NCI-H128 (cell line): ENCODE measurements at regions not wholly inside any gene's neighbourhood (a gene's known extent, or its start where the extent isn't known, plus 50 kb on each side); places are given as distances from the start of the nearest gene placed in this dataset.
"Not testable (repeated sequence)": the region's sequence is repeated elsewhere in the genome, so short reads cannot be mapped to it uniquely, and the experiment has no call there.

Experiments used
- DNase-seq: peaks from one replicate; lab custom pipeline; 2025; ENCODE audit not compliant: unreplicated experiment; lab: John Stamatoyannopoulos, UW

DNA sequence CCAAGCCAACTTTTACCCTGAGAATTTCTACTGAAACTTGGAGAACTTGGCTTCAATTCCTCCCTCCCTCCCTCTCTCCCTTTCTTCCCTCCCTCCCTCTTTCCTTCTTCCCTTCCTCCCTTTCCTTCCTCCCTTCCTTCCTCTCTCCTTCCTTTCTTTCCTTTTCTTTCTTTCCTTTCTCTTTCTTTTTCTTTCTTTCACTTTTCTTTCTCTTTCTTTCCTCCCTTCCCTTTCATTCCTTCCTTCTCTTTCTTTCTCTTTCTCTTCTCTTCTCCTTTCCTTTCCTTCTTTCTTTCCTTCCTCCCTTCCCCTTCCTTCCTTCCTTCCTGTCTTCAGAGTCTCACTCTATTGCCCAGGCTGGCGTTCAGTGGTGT is 268.1 kb upstream of the SDK2 start:
- DNase-seq: no peak

DNA sequence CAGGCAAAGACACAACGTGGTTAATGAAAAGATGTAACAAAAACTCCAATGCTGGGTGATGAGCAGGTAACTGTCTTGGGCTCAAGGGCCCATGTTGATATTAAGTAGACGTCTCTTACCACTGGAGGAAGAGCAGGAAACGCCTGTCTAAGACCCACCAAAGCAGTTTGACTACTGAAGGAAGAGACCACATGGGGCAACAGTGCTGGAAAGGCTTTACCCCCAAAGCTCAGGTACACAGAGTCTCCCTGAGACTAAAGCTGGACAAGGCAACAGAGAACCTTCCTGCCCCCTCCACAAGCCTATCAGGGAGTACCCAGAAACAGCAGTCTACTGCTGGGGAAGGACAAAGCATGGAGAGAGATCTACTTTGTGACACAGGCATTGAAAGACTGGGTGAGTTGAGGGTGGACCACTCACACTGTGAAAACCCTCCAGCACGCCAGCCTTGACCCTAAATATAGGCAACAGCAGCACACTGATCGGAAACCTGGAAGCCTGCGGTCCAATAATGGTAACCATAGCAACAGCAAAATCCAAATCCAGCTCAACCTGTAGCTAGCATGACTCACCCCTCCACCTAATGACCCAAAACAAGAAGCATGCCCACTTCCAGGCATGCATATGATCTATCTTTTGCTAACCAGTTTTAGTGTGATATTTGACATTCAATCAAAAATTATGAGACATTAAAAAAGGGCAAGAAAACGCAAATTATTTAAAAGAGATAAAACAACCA is 270.5 kb upstream of the SDK2 start:
- DNase-seq: no peak

DNA sequence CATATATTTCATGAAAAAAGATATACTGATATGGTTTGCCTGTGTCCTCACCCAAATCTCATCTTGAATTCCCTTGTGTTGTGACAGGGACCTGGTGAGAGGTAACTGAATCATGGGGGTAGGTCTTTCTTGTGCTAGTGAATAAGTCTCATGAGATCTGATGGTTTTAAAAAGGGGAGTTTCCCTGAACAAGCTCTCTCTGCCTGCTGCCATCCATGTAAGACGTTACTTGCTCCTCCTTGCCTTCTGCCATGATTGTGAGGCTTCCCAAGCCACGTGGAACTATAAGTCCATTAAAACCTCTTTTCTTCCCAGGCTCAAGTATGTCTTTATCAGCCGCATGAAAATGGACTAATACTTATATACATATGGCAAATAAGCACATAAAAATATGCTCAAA is 274.8 kb upstream of the SDK2 start:
- DNase-seq: not testable (repeated sequence)

DNA sequence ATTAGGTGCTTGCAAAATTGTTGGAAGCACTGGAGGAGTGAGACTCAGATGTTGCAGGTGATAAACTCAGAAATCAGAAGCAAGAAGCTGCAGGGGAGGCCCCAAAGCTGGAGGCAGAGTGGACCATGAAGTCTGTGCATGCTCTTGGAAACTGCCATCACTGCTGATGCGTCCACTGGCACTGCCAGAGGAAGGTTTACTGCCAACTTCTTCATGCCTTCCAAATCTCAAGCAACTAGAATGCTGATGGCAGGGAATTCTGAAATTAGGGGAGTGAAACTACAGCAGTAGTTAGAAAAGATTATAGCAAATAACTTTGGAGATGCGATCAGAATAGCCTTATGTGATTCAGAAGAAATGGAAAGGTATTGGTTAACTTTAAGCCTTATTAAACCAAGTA is 277.1 kb upstream of the SDK2 start:
- no peak for DNase-seq

DNA sequence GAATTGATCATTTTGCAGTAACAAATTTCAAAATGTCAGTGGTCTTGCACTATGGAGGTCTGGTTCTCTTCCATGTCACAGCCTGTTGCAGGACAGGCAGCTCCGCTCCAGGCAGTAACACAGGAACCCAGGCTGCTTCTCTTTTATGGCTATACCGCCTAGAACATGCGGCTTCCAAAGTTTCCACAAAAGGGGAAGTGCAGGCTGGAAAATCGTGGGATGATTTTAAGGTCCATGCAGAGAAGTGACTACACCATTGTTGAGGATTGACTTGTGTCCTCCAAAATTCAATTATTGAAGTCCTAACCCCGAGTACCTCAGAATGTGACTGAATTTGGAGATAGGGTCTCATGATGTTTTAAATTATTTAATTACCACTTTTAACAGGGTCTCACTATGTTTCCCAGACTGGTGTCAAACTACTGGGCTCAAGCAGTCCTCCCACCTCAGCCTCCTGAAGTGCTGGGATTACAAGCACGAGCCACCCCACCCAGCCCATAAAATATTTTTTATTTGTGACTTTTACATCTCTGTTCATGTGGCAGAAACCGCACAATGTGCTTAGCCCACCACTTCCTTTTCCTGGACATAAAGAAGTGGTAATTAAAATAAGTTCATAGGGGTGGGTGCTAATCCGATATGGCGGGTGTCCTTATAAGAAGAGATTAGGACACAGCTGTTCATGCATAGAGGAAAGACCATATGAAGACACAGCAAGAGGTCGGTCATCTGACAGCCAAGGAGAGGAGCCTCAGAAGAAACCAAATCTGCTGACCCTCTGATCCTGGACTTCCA is 279.2 kb upstream of the RPL38 start:
- DNase-seq: no peak

DNA sequence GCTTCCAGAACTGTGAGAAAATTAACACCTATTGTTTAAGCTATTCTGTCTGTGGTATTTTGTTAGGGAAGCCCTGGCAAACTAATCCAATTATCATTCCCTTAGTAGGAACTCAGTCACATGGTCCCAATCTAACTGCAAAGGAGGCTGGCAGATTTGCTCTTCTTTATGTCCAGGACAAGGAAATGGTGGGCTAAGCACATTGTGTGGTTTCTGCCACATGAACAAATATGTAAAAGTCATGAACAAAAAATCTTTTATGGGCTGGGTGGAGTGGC is 278.6 kb upstream of the RPL38 start:
- no peak for DNase-seq

DNA sequence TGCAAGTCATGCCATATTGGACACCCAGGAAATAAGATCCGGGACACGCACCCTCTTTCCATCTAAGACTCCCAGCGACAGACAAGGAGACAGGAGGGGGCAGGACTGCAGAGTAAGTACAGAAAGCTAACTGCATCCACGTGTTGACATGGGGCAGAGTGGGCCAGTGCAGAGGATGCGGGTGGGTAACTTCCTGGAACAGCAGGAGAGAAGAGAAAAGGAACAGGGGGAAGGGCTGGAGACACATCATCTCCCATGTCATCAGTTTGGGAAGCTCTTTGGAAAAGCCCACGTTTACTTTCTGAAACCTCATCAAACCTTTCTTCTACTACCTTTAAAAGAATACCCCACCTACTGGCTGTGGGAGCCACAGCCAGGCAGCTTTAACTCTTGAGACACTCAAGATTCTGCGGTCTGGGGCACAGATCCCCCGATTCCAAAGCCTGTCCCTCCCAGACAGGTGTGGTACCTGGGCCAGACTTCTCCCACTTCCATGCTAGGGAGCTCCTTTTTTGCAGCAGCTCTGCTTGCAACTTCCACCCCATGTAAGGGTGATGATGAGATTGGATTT is 273.5 kb upstream of the RPL38 start:
- no peak for DNase-seq

DNA sequence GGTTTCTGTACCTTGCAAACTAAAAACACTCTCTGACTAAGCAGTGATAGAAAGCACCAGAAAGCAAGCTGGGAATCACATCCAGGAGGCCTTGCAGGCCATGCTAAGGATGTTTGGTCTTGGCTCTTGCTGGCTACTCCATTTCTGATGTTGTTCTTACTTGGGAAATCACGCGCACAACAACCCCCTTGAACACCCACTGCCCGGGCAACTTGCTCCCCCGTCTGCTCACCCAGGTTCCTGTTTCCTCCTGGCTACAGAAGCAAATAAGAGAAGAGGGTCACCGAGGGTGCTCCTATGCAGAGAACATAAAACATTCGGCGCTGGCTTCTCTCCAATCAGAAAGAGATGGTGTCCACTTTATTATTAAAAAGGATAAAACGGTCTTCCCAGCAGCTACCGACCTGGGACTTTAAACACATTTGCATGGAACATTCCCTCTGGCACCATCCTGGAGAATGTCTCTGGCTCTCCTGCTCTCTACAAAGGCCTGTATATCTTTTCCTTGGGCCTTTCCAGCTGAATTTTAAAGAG is 271.2 kb upstream of the RPL38 start:
- no peak for DNase-seq

DNA sequence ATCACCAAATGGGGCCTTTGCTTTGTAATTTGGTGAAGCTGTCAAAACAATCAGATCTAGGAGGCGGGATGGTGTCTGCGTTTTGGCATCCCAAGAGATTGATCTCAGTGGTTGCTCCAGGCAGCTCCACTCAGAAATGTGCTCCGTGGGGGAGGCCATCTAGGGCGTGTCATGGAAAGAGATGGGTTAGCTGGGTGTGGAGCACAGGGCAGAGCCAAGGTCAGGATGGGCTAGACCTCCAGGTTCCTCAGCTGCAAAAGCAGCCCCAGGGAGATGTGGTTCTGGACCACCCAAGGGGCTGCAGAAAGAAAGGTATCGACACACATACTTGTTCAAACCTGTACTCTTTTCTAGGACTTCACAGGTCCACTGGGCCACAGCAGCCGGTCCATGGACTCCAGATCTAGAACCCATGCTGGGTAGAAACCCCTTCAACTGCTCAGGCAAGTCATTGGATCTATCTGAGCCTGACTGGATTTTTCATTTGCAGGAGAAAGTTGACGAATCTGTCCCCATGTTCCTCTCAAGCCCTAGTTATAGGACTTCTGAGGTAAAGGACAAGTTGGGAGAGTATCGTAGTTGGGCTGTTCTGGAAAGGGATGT is 270.2 kb upstream of the RPL38 start:
- no peak for DNase-seq

DNA sequence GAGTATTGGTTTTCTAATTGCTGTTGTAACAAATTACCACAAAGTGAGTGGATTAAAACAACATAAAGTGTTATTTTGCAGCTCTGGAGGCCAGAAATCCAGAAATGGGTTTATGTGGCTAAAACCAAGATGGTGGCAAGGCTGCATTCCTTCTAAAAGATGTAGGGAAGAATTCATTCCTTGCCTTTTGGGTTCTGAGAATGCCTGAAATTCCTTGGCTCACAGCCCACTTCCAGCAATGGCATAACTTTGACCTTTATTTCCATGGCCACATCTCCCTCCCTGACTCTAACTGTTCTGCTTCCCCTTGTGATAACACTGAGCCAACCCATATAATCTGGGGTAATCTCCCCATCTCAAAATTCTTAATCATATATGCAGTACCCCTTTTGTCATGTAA is 269.6 kb upstream of the RPL38 start:
- DNase-seq: no peak

DNA sequence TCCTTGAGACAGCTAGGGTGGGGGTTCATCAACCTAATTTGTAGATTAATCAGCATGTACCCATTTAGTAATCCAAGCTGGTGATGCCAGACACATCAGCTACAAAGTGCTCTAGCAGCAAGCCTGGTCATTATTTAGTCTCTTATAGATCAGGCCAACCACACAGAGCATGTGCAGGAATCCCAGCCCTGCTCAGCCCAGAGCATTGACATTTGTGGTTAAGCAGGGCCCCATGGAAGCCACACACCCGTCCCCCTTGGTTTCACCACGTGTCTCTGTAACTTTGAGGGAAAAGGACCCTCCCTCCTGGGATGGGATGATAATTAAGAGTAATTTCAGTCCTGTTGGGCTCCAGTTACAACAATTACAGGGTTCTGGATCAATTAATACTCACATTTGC is 268.8 kb upstream of the RPL38 start:
- no peak for DNase-seq

DNA sequence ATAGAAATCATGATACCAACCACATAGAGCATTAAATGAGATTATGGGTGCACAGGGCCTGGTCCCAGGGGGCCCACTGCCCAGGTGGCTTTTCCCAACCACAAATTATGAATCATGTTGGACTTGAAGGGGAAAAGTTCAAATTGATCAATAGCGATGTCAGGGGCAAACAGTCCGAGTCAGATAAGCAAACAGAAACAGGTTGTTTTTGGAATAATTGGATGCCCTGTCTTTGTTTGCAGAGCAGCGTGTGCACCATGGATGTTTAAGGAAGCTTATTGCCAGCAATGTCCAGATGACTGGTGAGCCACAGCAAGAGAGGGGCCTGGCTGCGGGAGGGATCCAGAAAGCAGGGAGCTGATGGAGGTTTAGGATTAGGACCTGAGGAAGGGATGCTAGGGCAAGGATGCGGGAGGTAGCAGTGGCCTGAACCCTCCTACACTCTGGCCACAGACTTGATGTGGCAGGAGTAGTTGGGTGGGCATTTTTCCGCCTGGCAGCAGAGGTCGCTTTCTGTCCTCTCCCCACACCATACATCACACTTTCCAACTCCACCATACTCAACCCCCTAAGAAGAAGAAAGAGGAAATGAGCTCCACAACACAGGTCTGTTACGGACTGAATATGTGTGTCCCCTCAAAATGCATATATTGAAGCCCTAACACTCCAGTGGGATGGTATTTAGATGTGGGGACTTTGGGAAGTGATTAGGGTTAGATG is 266.4 kb upstream of the RPL38 start:
- no peak for DNase-seq

DNA sequence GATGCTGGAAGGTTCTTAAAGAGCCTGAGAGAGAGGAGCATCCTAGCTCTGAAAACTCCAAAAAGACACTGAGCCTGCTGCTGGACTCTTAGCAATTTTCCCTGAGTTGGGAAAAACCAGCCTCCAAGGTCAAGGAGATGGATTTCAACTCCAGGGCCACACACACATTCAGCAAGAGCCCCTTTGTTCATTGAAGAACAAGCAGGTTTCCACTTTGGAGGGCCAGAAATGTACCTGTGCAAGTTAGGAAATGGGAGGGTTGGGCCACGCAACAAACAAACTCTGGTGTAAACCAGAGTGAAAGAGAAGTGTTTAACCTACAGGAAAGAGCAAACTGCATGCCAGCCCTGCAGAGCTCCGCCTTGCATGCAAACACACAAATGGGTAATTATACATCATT is 264.8 kb upstream of the RPL38 start:
- DNase-seq: no peak

DNA sequence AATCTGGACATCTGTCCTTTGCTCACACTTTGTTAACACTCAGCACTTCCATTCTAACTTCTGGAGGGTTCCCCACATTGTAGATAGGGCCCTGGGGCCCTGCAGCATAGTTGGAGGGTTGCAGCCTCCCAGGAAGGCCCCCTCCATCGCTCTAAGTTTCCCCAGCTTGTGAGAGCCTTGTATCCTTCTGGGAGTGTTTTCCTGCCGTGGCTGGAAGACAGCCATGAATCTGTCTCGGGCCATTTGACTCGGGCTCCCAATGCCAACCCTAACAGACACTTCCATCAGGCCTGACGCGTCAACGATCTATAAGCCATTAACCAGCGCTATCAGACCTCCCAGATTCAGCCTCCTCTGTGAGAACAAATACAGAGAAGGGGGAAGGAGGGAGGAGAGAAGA is 263.7 kb upstream of the RPL38 start:
- no peak for DNase-seq

DNA sequence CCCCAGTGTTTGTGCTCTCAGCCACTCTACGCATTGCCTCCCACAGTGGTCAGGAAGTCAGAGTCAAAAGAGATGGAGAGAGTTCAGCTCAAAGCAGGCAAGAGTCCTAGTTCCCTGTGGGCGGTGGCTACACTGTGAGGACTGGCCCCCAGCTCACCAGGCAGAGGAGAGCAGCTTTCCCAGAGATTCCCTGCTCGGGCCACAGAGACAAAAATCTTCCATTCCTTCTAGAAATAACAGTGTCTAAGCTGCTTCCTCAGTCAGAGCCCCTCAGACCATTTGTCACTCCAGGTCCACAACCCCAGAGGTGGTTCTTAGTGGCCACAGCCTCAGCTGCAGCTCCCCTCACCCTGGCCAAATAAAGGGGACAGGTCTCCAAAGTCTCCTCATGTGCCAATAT is 263.0 kb upstream of the RPL38 start:
- DNase-seq: no peak

DNA sequence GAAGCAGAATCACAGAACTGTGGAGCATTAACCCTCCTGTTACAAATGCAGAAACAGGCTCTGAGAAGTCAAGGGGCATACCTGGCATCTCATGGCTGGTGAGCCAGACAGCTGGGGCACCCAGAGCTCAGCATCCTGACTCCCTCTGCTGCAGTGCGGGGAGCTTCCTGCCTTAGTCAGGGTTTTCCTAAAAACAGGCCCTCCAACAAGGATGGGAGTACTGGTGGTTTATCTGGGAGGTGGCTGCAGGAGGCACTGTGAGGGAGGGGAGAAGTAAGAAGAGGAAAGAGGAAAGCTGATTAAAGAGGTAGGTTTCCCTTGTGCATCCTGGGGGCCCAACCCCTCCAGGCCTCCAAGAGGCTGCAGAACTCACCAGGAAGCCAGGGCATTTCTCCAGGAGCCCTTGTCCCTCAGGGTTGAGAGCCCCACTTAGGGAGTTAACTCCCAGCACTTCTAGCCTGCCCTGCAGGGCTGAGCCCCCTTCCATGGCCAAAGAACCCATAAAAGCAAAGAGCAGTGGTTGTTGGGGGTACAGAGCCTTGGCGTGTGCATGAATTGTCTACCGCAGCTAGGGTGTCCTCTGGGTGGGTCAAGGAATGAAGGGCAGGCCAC is 261.5 kb upstream of the RPL38 start:
- no peak for DNase-seq

DNA sequence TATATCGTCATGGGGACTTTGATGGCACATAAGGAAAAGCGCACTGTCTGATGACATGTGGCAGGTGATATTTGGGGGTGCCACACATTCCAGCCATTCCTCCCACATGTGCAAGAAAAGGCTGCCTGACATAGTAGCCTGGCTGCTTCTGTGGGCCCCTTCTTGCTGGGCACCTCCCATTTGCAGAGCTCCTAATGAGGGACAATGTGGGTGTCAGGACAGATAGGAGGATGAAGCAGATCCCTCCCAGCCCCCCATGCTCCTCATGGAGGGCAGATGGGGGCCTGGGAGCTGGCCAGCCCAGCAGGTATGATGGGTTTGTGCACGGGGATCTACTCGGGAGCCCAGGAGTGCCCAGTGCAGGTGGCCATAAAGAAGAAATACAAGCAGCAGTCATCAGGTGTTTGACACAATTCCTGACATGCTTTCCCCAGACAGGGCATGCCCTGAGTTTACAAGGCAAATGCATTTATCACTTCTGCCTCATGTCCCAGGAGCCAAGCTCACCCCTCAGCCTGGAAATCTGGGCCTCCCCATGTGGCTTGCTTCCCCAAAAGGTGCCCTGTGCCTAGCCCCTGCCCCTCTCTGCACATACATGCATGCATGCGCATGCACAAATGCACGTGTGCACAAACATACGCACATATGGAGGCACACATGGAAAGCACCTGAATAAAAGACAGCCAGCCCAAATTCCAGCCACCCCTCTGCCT is 260.6 kb upstream of the RPL38 start:
- no peak for DNase-seq

DNA sequence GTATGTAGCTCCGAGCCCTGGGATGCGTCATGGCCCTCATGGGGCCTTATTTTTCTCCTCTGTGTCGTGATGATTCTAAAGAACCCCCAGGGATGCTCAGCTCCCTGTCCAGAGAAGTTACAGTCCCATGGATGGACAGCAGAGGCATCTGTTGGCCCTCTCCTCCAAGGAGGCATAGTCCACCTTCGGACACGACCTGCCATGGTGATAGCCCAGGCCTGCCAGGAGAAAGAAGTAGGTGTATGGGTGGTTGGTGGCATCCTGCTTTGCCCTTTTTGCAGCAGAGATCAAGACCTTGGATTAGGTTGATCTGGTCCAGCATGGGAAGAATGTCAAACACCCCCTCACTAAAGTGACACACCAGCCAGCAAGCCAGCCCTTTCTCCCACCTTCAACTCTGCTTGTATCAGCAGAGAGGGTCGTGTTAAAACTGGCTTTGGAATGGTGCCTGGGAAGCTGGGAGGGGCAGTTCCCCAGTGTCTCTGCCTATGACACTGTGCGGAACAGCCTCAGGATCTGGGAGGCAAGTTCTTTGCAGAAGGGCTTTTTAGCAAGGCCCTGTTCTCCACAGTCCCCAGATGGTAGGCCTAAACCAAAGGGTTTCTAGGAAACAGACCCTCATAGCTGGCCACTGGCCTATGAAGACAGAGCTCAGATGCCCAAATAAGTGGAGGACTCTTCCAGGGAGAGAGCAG is 259.9 kb upstream of the RPL38 start:
- DNase-seq: no peak

DNA sequence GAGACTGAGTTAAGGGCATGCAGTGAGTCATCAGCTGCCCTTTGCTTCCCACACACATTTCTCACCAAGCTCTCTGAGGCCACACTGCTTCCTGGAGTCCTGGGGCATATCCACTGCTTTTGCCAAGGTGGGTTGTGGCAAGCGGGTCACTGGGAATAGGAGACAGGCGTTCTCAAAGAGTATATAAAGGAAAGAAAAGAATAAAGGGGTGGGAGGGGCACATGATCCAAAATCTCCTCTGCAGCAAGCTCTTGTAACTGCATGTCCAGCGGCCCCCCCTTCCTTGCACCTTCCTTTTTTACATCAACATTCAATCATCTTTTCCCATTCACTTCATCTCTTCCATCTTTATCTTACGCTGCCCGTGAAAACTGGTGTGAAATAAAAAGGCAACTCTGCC is 259.1 kb upstream of the RPL38 start:
- DNase-seq: no peak
